CD4-positive, alpha-beta T cell treated with Interleukin-10 for 1 hour (primary cell): ENCODE measurements at regions not wholly inside any gene's neighbourhood (a gene's known extent, or its start where the extent isn't known, plus 50 kb on each side); places are given as distances from the start of the nearest gene placed in this dataset.
A peak's percentile ranks its signal among the peaks of the same experiment; 100 is the strongest.
"Not testable (repeated sequence)": the region's sequence is repeated elsewhere in the genome, so short reads cannot be mapped to it uniquely, and the experiment has no call there.

Source experiments
- DNase-seq: peaks from one replicate; pipeline ENCODE4 v3.0.0-alpha.2; 2020

DNA sequence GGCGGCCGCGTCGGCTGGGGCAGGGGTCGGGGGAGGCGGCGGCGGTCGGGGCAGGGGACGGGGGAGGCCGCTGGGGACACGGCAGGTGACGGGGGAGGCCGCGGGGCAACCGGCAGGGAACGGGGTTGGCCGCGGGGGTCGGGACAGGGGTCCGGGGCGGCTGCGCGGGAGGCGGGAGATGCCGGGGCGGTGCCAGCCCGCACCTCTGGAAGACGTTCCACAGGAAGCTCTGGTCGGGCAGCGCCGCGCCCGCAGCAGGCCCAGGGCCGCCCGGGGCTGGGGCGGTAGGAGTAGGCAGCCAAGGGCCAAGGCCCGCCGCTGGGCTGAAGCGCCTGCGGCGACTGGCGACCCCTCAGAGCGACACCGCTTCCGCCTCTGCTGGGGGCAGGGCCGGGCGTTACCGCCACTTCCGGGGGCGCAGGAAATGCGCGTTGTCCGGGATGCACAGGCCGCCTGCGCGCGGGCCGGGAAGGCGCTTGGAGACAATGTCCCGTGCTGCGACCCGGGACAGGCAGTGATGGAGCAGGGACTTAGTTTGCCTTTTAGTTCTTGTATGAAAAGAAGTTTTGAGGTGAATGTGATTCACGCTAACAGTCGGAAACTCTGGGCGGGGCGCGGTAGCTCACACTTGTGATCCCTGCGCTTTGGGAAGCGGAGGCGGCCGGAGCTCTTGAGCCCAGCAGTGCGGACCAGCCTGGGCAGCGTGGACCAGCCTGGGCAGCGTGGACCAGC lies 110.0 kb upstream of the LPCAT1 start:
- DNase-seq: peak; percentile 71

- DNase-seq: not testable (repeated sequence)
These were observed 107.2 kb upstream of the LPCAT1 start for GRCh38 chr5:1631004-1631403.

DNA sequence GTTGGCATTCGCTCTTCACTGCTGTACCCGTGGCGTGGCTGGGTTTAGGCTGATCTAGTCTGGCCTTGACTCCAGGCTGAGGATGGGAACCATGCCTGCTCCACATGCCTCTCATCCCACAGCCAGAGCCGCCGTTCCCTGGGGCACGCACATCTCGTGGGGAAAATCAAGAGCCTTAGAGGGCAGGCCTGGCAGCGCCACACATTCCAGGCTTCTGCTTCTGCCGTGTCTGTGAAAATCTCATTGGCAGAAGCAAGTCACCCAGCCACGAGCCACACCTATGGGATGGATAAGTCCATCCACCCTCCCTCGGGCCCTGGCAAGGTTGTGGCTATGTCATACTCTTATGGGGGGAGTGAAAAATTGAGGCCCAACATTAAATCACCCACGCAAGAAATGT lies 102.6 kb upstream of the LPCAT1 start:
- DNase-seq: not testable (repeated sequence)

GRCh38 chr5:1619531-1619930 lies 95.8 kb upstream of the LPCAT1 start:
- DNase-seq: not testable (repeated sequence)

DNA sequence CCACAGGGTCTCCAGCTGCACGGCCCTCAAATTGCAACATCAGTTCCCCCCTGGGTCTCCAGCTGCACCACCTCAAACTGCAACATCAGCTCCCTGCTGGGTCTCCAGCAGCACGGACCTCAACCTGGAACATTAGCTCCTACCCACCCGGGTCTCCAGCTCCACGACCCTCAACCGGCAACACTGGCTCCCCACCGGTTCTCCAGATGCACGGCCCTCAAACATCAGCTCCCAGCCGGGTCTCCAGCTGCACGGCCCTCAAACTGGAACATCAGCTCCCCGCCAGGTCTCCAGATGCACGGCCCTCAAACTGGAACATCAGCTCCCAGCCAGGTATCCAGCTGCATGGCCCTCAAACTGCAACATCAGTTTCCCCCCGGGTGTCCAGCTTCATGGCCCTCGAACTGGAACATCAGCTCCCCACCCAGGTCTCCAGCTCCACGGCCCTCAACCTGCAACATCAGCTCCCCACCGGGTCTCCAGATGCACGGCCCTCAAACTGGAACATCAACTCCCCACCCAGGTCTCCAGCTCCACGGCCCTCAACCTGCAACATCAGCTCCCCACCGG lies 94.6 kb upstream of the LPCAT1 start:
- DNase-seq: not testable (repeated sequence)

GRCh38 chr5:1617236-1617755 lies 93.5 kb upstream of the LPCAT1 start:
- not testable (repeated sequence) for DNase-seq

DNA sequence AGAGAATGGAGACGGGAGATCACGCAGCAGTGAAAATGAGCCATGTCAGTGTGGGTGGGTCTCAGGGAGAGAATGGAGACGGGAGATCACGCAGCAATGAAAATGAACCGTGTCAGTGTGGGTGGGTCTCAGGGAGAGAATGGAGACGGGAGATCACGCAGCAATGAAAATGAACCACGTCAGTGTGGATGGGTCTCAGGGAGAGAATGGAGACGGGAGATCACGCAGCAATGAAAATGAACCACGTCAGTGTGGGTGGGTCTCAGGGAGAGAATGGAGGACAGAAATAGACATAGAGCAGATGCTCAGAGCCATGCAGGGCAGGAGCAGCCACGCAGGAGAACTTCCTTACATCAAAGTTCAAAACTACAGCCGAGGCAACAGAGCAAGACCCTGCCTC lies 89.8 kb upstream of the LPCAT1 start:
- not testable (repeated sequence) for DNase-seq

DNA sequence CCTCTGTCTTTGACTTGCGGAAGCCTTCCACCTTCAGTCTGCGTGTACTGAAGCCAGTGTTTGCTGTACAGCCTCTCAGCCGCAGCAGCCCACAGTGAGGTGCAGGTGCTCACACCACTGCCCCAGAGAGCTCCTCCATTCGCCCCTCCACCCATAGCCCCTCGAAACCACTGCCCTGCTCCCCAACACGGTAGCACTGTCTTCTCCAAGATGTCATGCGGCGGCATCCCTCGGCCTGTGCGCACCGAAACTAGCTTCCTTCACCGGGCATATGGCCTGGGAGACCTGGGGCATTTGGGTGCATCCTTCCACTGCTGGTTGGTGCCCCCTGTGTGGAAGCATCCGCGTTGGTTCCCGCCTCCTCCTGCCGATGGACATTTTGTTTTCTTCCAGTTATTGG lies 86.8 kb upstream of the LPCAT1 start:
- DNase-seq: not testable (repeated sequence)

- DNase-seq: not testable (repeated sequence)
These were observed 85.4 kb upstream of the LPCAT1 start for GRCh38 chr5:1609111-1609510.

- peak; percentile 19 for DNase-seq
These were observed 84.6 kb upstream of the LPCAT1 start for GRCh38 chr5:1608336-1608735.

- DNase-seq: not testable (repeated sequence)
These were observed 83.2 kb upstream of the LPCAT1 start for GRCh38 chr5:1606951-1607350.

DNA sequence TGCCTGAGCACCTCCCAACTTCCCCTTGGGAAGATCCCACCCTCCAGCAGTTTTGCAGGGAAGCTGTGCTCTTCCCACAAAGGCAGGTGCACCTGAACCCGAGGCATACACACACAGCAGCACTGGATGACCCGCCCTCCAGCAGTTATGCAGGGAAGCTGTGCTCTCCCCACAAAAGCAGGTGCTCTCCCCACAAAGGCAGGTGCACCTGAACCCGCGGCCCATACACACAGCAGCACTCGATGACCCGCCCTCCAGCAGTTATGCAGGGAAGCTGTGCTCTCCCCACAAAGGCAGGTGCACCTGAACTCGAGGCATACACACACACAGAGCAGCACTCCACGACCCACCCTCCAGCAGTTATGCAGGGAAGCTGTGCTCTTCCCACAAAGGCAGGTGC lies 80.2 kb upstream of the LPCAT1 start:
- not testable (repeated sequence) for DNase-seq

- DNase-seq: not testable (repeated sequence)
These were observed 77.8 kb upstream of the LPCAT1 start for GRCh38 chr5:1601565-1601964.

GRCh38 chr5:1598950-1599737 lies 75.4 kb upstream of the LPCAT1 start:
- DNase-seq: not testable (repeated sequence)

- DNase-seq: peak; percentile 12
These were observed 73.3 kb upstream of the LPCAT1 start for GRCh38 chr5:1597093-1597473.

DNA sequence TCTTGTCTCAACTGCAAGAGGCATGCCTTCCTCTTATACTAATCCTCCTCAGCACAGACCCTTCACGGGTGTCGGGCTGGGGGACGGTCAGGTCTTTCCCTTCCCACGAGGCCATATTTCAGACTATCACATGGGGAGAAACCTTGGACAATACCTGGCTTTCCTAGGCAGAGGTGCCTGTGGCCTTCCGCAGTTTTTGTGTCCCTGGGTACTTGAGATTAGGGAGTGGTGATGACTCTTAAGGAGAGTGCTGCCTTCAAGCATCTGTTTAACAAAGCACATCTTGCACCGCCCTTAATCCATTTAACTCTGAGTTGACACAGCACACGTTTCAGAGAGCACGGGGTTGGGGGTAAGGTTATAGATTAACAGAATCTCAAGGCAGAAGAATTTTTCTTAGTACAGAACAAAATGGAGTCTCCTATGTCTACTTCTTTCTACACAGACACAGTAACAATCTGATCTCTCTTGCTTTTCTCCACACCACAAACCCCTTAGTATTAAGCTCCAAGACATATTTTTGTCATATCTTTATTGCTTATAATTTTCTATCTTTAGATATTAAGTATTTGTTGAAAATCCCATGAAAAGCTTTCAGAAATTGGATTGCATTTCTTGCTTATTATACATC lies 72.8 kb upstream of the LPCAT1 start:
- not testable (repeated sequence) for DNase-seq

DNA sequence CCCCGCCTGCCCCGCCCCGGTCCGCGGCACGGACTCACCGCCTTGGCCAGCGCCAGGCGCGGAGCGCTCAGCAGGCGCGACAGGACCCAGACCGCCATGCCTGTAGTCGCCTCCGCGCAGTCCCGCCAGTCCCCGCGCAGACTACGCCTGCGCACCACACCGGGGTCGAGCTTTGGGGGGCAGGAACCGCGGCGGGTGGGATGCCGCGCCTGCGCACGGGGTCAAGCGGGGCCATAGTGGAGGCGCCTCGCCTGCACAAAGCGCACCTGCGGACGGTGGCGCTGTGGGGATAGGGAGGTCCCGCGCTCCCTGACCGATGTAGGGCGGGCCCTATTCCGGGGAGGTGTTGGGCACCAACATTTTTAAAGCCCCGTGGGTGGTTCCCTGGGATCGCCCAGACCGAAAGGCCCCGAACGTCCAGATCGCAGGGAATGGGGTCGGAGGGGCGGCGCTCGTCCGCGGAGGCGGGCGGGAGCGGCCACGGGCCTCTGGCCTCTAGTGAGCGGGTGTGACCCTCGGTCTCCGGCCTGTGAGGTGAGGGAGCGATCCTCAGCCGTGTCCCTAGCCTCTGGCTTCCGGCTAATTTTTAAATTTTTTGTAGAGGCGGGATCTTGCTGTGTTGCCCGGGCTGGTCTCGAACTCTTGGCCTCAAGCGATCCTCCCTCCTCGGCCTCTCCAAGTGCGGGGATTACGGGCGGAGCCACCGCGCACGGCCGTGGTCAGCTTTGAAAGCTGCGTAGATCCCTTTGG lies 70.8 kb upstream of the LPCAT1 start:
- peak; percentile 82 for DNase-seq

- no peak for DNase-seq
These were observed 70.2 kb upstream of the LPCAT1 start for GRCh38 chr5:1593903-1594356.

DNA sequence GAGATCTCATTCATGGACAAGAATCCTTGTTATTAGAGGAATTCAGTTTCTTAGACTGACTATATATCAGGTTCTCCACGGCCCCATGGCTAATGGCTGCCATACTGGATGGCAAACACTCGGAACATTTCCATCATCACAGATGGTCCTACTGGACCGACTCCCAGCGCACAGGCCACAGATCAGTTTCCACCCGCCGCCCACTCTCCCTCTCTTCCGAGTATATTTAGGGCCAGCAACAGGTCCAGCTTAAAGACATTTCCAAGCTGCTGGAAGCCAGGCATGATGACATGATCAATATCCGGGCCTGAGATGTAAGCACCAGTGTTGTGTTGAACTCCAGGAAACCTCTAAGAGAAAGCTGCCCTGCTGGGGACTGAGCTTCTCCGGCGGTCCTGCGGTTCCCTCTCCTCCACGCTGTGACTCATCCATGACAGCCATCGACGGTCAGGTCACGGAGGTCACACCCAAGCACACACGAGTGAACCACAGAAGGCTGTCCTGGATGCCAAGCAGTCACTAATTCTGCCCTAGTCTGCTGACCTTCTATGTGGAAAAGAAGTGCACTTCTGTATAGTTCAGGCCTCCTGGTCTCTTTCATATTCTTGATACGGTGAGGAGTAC lies 64.4 kb upstream of the LPCAT1 start:
- DNase-seq: not testable (repeated sequence)

- DNase-seq: not testable (repeated sequence)
These were observed 59.5 kb upstream of the LPCAT1 start for GRCh38 chr5:1583081-1583875.

GRCh38 chr5:1579389-1579788 lies 55.6 kb upstream of the LPCAT1 start:
- DNase-seq: not testable (repeated sequence)
